ENCODE measurements at regions not wholly inside any gene's neighbourhood (a gene's known extent, or its start where the extent isn't known, plus 50 kb on each side); places are given as distances from the start of the nearest gene placed in this dataset.

DNA sequence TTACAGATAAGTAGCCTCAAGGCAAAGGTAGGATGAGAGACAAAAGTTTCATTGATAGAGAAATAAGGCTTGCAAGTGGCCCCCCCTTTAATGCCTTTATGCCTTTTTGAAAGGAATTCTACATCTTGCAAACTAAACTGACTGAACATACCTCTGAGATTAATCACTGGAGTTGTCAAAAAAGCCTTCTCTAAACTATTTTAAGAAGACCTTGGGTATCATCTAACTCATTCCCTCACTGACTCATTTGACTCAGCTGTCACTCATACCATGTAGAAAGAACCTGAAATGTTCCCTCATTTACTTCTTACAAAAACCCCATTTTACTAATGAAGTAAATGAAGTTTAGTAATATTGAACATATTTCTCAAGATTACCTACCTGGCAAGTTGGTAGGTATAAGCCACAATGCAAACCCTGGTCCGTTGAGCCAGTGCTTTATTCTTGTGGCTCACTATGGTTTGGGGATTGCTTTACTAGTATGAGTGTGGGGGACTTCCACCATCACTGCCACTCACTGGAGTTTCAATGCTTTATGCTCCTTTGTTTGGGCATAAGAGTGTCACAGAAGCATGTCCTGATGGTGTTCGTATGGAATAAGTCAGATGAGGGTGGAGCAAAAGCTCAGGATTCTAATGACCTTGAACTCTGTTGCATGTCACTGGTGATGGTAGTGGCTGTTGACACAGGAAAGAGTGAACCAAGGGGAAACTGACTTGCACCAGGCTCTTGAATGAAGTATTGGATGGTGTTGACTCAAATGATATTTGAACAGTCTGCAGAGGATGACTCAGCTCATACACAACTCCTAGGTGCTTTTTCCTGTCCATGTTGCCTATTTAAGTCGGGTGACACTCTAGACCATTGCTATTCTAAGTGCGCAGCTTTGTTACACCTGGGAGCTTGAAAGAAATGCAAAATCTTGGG lies 305.5 kb upstream of the EMCN start:
- TF ChIP-seq POLR2AphosphoS5 (IDR thresholded peaks at IDR 0.05) (no peak), POLR2A (IDR thresholded peaks at IDR 0.05) (no peak)
- TF ChIP-seq, protein P1, sequence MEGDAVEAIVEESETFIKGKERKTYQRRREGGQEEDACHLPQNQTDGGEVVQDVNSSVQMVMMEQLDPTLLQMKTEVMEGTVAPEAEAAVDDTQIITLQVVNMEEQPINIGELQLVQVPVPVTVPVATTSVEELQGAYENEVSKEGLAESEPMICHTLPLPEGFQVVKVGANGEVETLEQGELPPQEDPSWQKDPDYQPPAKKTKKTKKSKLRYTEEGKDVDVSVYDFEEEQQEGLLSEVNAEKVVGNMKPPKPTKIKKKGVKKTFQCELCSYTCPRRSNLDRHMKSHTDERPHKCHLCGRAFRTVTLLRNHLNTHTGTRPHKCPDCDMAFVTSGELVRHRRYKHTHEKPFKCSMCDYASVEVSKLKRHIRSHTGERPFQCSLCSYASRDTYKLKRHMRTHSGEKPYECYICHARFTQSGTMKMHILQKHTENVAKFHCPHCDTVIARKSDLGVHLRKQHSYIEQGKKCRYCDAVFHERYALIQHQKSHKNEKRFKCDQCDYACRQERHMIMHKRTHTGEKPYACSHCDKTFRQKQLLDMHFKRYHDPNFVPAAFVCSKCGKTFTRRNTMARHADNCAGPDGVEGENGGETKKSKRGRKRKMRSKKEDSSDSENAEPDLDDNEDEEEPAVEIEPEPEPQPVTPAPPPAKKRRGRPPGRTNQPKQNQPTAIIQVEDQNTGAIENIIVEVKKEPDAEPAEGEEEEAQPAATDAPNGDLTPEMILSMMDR (IDR thresholded peaks at IDR 0.05): no peak

All from breast epithelium (tissue), 3 donors.